Nephron (organoid): ENCODE measurements at regions not wholly inside any gene's neighbourhood (a gene's known extent, or its start where the extent isn't known, plus 50 kb on each side); places are given as distances from the start of the nearest gene placed in this dataset.

ENCODE experiments used
- H3K27ac Mint-ChIP-seq, 3 experiments: 2 replicates each; pipeline ENCODE4 v1.8.0; 2020; ENCODE audit warnings: mixed read lengths in 3 of 3, mild to moderate bottlenecking in 2 of 3, moderate library complexity in 1 of 3
- H3K27me3 Mint-ChIP-seq: 2 replicates; pipeline ENCODE4 v1.8.0; 2021; ENCODE audit warnings: low read depth, mild to moderate bottlenecking, moderate library complexity, mixed read lengths
- H3K36me3 Mint-ChIP-seq: 2 replicates; pipeline ENCODE4 v1.8.0; 2020; ENCODE audit warnings: low read depth, mixed read lengths
- H3K4me1 Mint-ChIP-seq: 2 replicates; pipeline ENCODE4 v1.8.0; 2020; ENCODE audit warnings: mixed read lengths
- H3K4me3 Mint-ChIP-seq, 3 experiments: 2 replicates each; pipeline ENCODE4 v1.8.0; 2020; ENCODE audit warnings: mild to moderate bottlenecking in 3 of 3, mixed read lengths in 3 of 3, moderate library complexity in 2 of 3
- H3K9me3 Mint-ChIP-seq: 2 replicates; pipeline ENCODE4 v1.8.0; 2020; ENCODE audit warnings: mixed read lengths
- TF ChIP-seq, protein P1 (sequence below), 3 experiments: fragments of 200-600 bp; sonication (generic); IDR thresholded peaks; one replicate each; pipeline ENCODE4 v1.5.0; 2021; ENCODE audit warnings: antibody characterized with exemption in 3 of 3; ENCODE audit not compliant: unreplicated experiment in 3 of 3

DNA sequence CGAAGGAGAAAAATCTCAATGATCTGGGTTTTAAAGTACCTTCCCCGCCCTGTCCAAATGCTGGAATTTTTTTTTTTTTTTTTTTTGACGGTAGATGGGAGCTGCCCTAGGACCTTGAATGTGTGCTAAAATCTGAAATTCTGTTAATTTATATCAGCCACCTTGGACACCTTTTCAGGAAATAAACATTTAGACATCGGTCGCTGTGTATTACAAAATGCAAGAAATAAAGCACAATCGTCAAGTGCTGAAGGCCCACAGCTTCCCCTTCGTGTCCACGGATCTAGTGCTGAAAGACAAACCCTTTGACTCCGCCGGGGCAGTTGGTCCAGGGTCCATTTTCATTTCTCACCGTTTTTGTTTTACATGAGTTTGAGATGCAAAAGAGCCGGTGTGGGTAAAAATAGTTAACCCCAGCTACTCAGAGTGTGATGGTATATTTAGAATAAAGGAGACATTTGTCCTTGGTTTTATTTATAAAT is 90.2 kb upstream of the CHD2 start:
- no peaks in the 10 kb centered on the region for H3K27me3 Mint-ChIP-seq
- peak overlapping the region; percentile 98 to 99 (median 99) for H3K27ac Mint-ChIP-seq
- H3K9me3 Mint-ChIP-seq, result no peaks in the 10 kb centered on the region
- H3K4me3 Mint-ChIP-seq, result peak overlapping the region; percentile 80 to 92 (median 82)
- H3K4me1 Mint-ChIP-seq, result peaks cover 39% of the 10 kb centered on the region
- H3K36me3 Mint-ChIP-seq, result no peaks in the 10 kb centered on the region
- TF ChIP-seq, protein P1, sequence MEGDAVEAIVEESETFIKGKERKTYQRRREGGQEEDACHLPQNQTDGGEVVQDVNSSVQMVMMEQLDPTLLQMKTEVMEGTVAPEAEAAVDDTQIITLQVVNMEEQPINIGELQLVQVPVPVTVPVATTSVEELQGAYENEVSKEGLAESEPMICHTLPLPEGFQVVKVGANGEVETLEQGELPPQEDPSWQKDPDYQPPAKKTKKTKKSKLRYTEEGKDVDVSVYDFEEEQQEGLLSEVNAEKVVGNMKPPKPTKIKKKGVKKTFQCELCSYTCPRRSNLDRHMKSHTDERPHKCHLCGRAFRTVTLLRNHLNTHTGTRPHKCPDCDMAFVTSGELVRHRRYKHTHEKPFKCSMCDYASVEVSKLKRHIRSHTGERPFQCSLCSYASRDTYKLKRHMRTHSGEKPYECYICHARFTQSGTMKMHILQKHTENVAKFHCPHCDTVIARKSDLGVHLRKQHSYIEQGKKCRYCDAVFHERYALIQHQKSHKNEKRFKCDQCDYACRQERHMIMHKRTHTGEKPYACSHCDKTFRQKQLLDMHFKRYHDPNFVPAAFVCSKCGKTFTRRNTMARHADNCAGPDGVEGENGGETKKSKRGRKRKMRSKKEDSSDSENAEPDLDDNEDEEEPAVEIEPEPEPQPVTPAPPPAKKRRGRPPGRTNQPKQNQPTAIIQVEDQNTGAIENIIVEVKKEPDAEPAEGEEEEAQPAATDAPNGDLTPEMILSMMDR (IDR thresholded peaks at IDR 0.05; ENCODE audit: unreplicated experiment in 3 of 3), result no peak

DNA sequence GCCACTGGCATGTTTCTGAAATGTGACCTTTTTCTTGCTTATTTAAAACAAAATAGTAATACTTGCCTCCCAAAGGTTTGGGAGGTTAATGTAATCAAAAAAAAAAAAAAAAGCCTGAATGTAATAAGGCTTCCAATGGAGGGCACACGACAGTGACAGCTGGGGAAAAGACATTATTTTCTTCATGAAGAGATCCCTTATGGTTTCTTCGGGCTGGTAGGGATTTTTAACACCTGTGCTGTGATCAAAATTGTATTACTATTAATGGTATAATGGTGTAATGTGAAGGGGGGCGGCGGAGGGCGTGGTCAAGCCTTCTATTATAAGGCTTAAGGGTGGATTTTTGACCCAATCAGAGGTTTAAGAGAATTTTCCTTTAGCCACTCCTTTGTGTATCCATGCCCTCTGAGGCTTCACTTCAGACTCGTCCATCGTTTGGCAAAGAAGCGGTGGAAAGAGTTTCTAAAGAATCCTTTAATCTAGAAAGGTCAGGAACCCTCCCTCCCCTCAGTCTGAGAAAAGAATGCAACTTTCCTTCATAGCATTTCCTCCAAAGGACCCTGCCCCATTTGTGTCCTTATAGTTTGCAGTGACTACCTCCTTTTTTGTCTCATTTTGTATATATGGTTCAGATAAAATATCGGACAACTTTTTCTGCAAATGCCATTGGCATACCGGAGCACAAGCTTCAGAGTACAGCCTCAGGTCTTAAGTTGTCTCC is 89.5 kb upstream of the CHD2 start:
- peak overlapping the region; percentile 80 to 92 (median 82) for H3K4me3 Mint-ChIP-seq
- peaks cover 39% of the 10 kb centered on the region for H3K4me1 Mint-ChIP-seq
- H3K27me3 Mint-ChIP-seq, result no peaks in the 10 kb centered on the region
- TF ChIP-seq, protein P1 (IDR thresholded peaks at IDR 0.05; ENCODE audit: unreplicated experiment in 3 of 3), result no peak
- no peaks in the 10 kb centered on the region for H3K9me3 Mint-ChIP-seq
- H3K36me3 Mint-ChIP-seq, result no peaks in the 10 kb centered on the region
- H3K27ac Mint-ChIP-seq, result peak overlapping the region; percentile 98 to 99 (median 99)

DNA sequence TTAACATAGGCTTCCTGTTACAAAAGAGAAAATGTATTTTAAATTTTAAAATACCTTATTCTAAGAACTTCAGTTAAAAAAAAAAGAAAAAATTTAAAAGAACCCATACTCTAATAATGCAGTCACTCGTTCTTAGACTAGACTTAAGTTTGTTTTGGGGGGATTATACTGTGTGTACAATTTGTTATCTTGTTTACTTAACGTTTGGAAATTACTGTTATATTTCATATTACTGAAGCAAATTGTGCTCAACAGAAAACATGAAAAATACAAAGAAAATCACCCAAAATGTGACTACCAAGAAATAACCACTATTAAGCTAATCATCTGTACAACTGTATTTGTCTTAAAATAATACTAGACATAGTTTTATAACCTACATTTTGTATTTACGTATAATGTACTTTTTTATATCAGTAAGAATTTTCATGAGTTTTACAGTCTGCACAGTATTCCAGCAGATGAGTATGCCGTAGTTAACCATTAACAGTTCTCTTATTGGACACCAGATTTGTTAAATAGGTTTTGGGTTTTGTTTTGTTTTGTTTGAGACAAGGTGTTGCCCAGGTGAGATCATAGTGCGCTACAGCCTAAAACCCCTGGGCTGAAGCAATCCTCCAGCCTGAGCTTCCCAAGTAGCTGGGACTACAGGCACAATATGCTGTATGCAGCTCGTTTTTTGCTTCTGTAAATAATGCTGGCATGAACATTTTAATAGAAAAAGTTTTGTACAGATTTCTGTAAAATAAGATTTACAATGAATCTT is 88.8 kb upstream of the CHD2 start:
- no peaks in the 10 kb centered on the region for H3K36me3 Mint-ChIP-seq
- H3K4me1 Mint-ChIP-seq, result peaks cover 37% of the 10 kb centered on the region
- no peaks in the 10 kb centered on the region for H3K27me3 Mint-ChIP-seq
- peak overlapping the region; percentile 80 to 92 (median 82) for H3K4me3 Mint-ChIP-seq
- H3K9me3 Mint-ChIP-seq, result no peaks in the 10 kb centered on the region
- TF ChIP-seq, protein P1 (IDR thresholded peaks at IDR 0.05; ENCODE audit: unreplicated experiment in 3 of 3), result no peak
- peak overlapping the region; percentile 98 to 99 (median 99) for H3K27ac Mint-ChIP-seq

DNA sequence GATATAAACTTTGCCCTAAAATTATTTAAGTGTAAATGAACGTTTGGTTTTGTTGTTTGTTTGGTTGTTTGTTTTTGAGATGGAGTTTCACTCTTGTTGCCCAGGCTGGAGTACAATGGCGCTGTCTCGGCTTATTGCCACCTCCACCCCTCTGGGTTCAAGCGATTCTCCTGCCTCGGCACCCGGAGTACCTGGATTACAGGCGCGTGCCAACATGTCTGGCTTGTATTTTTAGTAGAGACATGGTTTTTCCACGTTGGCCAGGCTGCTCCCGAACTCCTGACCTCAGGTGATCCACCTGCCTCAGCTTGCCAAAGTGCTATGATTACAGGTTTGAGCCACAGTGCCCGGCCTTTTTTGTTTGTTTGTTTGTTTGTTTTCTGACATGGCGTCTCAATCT is 87.9 kb upstream of the CHD2 start:
- Mint-ChIP-seq H3K27ac (peak overlapping the region; percentile 98 to 99 (median 99)), H3K27me3 (no peaks in the 10 kb centered on the region), H3K9me3 (no peaks in the 10 kb centered on the region), H3K4me3 (peak overlapping the region; percentile 36 to 92 (median 82)), H3K36me3 (no peaks in the 10 kb centered on the region), H3K4me1 (peaks cover 35% of the 10 kb centered on the region)
- TF ChIP-seq, protein P1 (IDR thresholded peaks at IDR 0.05; ENCODE audit: unreplicated experiment in 3 of 3), result no peak

DNA sequence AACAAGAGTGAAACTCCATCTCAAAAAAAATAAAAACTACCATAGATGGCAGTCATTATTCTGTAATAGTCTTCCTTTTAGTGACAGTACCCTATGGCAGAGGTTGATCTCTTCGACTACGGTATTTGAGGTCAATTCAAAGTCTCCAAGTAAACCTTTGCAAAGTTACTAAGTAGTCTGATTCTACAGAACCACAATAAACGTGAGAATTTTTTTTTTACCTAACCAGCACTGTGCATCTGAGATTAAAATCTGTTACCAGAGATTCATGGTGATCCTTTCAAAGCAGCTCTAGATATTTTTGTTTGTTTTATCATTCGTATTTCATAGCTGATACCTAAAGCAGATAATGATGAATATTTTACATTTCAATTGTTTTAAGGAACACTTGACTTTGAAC is 86.6 kb upstream of the CHD2 start:
- TF ChIP-seq, protein P1 (IDR thresholded peaks at IDR 0.05; ENCODE audit: unreplicated experiment in 3 of 3), result no peak
- no peaks in the 10 kb centered on the region for H3K36me3 Mint-ChIP-seq
- H3K4me1 Mint-ChIP-seq, result peaks cover 35% of the 10 kb centered on the region
- H3K9me3 Mint-ChIP-seq, result no peaks in the 10 kb centered on the region
- H3K4me3 Mint-ChIP-seq, result peak overlapping the region in 1 of 3 experiments; percentile 73
- H3K27me3 Mint-ChIP-seq, result no peaks in the 10 kb centered on the region
- peak overlapping the region; percentile 82 to 94 (median 89) for H3K27ac Mint-ChIP-seq
